NB4 (cell line): ENCODE measurements at regions not wholly inside any gene's neighbourhood (a gene's known extent, or its start where the extent isn't known, plus 50 kb on each side); places are given as distances from the start of the nearest gene placed in this dataset.
"Not testable (repeated sequence)": the region's sequence is repeated elsewhere in the genome, so short reads cannot be mapped to it uniquely, and the experiment has no call there.

Source experiments
- DNase-seq: peaks from one replicate; pipeline ENCODE4 v3.0.0; 2010; ENCODE audit warnings: low read depth
- H3K4me3 ChIP-seq: one replicate; pipeline ENCODE4 v1.5.1; 2011; ENCODE audit warnings: mild to moderate bottlenecking, low read depth, low read length, moderate library complexity
- MYC ChIP-seq: IDR thresholded peaks from 2 replicates; pipeline ENCODE4 v1.6.1; 2011; ENCODE audit warnings: low read depth, low read length
- POLR2A ChIP-seq: IDR thresholded peaks from 2 replicates; pipeline ENCODE4 v1.6.1; 2011; ENCODE audit warnings: mild to moderate bottlenecking; ENCODE audit not compliant: insufficient read length; ENCODE audit errors: extremely low read depth
- TF ChIP-seq, protein P1 (sequence below): IDR thresholded peaks from one replicate; pipeline ENCODE4 v1.5.1; 2012; ENCODE audit warnings: low read depth, low read length
- TF ChIP-seq, protein P2 (sequence below): IDR thresholded peaks from 2 replicates; pipeline ENCODE4 v1.6.1; 2011; ENCODE audit warnings: low read depth, low read length

DNA sequence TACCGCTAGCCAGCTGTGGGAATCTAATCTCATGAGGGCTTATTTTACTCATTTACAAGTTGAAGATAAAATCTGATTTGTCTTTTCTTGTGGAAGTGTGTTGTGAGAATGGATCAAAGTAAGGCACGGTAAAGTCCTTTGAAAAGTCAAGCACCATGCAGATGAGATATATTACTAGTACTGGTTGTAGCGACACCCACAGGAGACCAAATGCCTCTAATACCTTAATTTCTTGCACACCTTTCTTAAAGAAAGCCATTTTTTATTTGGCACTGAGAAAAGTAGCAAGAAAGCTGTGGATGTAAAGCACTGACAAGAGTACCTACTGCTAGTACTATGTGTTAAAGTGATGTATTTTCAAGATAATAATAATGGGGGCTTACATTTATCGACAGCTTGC, 191.0 kb upstream of the MMS22L start:
- no peak overlapping the region for H3K4me3 ChIP-seq
- TF ChIP-seq MYC (no peak), POLR2A (no peak)
- TF ChIP-seq, protein P1, sequence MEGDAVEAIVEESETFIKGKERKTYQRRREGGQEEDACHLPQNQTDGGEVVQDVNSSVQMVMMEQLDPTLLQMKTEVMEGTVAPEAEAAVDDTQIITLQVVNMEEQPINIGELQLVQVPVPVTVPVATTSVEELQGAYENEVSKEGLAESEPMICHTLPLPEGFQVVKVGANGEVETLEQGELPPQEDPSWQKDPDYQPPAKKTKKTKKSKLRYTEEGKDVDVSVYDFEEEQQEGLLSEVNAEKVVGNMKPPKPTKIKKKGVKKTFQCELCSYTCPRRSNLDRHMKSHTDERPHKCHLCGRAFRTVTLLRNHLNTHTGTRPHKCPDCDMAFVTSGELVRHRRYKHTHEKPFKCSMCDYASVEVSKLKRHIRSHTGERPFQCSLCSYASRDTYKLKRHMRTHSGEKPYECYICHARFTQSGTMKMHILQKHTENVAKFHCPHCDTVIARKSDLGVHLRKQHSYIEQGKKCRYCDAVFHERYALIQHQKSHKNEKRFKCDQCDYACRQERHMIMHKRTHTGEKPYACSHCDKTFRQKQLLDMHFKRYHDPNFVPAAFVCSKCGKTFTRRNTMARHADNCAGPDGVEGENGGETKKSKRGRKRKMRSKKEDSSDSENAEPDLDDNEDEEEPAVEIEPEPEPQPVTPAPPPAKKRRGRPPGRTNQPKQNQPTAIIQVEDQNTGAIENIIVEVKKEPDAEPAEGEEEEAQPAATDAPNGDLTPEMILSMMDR = no peak
- TF ChIP-seq, protein P2, sequence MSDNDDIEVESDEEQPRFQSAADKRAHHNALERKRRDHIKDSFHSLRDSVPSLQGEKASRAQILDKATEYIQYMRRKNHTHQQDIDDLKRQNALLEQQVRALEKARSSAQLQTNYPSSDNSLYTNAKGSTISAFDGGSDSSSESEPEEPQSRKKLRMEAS = no peak
- DNase-seq = no peak

DNA sequence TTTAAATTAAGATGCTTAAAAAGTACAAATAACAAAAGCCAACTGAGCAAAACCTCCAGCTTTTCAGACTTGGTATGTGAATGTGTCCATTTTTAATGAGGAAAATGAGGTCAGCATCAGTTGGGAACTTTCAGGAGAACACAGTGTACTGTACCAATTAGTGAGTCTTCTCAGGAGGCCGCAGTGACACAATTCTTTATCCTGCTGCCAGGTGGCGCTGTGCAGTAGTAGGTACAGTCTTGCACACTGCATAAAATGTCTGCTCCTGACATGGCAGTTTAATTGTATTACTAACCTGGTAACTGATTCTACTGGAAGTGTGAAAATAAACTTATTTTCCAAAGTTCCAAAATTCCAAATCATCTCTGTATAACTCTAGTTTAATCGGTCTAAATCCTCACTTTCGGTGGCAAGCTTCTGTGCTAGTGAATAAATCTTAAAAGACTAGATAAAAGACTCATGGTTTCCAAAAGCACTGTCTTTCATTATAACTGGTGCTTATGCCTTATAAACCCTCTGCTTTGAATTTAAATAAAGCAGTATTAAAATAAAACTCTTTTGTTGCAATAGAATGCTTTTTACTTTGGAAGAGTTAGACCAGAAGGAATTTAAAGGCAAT, 214.8 kb upstream of the MMS22L start:
- TF ChIP-seq, protein P1 = peak; percentile 83
- TF ChIP-seq MYC = no peak
- H3K4me3 ChIP-seq = no peak overlapping the region
- DNase-seq = peak; percentile 72

DNA sequence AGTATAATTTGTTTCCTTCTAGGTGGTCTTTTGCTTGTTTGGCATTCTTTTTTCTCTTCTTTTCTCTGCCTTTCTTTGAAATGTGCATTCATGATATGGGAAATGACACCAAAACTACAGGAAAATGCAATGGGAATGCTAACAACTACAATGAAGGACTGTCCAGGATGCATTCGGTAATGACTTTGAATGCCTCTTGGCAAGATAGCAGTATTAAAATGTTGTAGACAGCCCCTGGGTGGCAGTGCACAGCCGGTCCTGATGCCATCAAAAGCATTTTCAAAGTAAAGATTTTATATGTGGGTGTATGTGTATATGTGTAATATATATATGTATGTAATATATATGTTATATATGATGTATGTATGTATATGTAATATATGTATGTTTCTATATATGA, 218.8 kb upstream of the MMS22L start:
- TF ChIP-seq MYC = no peak
- no peak for TF ChIP-seq POLR2A
- TF ChIP-seq, protein P1 = no peak
- TF ChIP-seq, protein P2 = no peak
- DNase-seq = no peak
- H3K4me3 ChIP-seq = no peak overlapping the region

DNA sequence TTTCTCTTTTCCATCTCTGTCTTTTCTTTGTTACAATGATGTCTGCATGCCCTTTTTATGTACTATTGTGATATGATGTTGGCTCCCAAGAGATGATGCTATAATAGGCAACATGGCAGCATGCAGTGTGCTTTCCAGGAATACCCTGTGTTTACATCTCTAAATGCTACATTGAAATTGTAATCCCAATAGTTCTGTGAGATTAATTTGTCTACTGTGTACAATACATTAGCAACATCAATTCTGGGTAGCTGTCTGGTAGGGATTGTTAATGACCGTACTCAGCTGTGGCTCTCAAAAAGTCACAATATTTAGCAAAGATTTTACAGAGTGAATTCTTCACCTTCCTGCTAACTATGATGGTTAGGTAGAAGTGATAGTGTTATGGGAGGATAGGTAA, 225.6 kb upstream of the MMS22L start:
- TF ChIP-seq MYC = no peak
- TF ChIP-seq, protein P1 = no peak
- H3K4me3 ChIP-seq = no peak overlapping the region
- DNase-seq = no peak

DNA sequence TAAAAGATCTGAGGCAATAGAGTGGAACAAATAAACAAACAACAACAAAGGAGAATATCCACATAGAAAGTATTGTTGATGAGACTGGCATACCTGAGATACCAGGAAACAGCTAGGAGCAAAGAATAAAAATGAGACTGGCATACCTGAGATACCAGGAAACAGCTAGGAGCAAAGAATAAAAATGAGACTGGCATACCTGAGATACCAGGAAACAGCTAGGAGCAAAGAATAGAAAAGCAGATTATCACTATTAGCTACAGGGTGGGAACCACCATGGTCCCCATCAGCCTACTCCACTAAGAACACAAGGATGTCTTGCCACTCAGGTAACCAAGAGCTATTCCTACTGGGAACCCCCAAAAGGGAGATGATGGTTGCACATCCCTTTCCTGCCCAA, 230.2 kb upstream of the MMS22L start:
- H3K4me3 ChIP-seq, DNase-seq: not testable (repeated sequence)

DNA sequence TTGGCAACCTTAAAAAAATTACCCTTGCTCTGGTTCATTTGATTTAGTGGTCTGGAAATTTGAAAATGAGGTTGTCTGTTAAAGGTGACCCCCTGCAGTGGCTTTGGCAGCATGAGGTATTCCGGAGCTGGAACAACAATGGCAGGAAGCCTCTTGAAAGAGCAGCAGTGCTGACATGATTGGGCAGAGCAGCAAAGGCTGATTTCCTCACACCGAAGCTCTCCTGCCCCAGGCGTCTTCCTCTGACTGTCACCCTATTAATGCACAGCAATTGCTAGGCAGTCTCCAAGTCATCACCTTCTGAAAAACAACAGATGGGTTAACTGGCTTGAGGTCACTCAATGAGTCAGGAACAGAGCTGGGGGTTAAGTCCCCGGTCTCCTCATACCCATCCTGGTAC, 241.8 kb upstream of the MMS22L start:
- DNase-seq = no peak
- TF ChIP-seq, protein P2 = no peak
- H3K4me3 ChIP-seq = no peak overlapping the region

DNA sequence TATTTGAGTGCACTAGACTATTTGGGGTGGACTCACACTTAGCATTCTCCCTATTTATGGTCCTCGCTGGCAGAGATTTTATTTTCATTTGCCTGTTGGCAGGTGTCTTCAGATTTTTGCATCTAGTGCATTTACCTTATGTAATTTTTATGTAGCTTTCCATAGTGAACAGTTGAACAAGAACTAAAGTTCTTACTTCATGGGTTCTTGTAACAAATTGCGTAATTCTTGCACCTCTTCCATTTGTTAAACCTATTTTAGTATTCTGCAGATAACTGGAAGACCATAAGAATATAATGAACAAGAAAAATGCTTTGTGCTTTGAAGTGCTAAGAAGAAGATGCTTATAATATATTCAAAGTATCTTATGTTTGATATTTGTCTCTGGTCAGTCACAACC, 252.8 kb upstream of the MMS22L start:
- H3K4me3 ChIP-seq = no peak overlapping the region
- DNase-seq = no peak
- TF ChIP-seq, protein P2 = no peak
- TF ChIP-seq MYC (no peak), POLR2A (no peak)
- TF ChIP-seq, protein P1 = no peak
